ENCODE measurements at regions not wholly inside any gene's neighbourhood (a gene's known extent, or its start where the extent isn't known, plus 50 kb on each side); places are given as distances from the start of the nearest gene placed in this dataset.
"Not testable (repeated sequence)": the region's sequence is repeated elsewhere in the genome, so short reads cannot be mapped to it uniquely, and the experiment has no call there.

- TF ChIP-seq EZH2 (IDR thresholded peaks at IDR 0.05); POLR2AphosphoS5 (IDR thresholded peaks at IDR 0.05; ENCODE audit: borderline replicate concordance, low read depth, low read length); FOXP2 (optimal IDR thresholded peaks at IDR 0.05; ENCODE audit: control extremely low read depth, extremely low read length, insufficient read depth): not testable (repeated sequence)
Measured at GRCh38 chr13:68890101-68890500, 1217.5 kb upstream of the ATXN8OS start.

Measured in SK-N-MC (cell line).